D721Med (cell line): ENCODE measurements at regions not wholly inside any gene's neighbourhood (a gene's known extent, or its start where the extent isn't known, plus 50 kb on each side); places are given as distances from the start of the nearest gene placed in this dataset.
"Not testable (repeated sequence)": the region's sequence is repeated elsewhere in the genome, so short reads cannot be mapped to it uniquely, and the experiment has no call there.

Experiments
- DNase-seq: peaks from one replicate; pipeline ENCODE4 v3.0.0; 2011; ENCODE audit warnings: low spot score; ENCODE audit not compliant: insufficient read length
- FAIRE-seq: peaks from 2 replicates; lab custom pipeline; 2011; peaks lifted over from hg19 to GRCh38; lab: Jason Lieb, UNC
- TF ChIP-seq, protein P1 (sequence below): IDR thresholded peaks from 2 replicates; pipeline ENCODE4 v1.5.1; 2012; ENCODE audit warnings: mild to moderate bottlenecking, control low read depth; ENCODE audit not compliant: insufficient read depth; ENCODE audit errors: missing control alignments

- FAIRE-seq (no peak), DNase-seq (no peak)
- TF ChIP-seq, protein P1, sequence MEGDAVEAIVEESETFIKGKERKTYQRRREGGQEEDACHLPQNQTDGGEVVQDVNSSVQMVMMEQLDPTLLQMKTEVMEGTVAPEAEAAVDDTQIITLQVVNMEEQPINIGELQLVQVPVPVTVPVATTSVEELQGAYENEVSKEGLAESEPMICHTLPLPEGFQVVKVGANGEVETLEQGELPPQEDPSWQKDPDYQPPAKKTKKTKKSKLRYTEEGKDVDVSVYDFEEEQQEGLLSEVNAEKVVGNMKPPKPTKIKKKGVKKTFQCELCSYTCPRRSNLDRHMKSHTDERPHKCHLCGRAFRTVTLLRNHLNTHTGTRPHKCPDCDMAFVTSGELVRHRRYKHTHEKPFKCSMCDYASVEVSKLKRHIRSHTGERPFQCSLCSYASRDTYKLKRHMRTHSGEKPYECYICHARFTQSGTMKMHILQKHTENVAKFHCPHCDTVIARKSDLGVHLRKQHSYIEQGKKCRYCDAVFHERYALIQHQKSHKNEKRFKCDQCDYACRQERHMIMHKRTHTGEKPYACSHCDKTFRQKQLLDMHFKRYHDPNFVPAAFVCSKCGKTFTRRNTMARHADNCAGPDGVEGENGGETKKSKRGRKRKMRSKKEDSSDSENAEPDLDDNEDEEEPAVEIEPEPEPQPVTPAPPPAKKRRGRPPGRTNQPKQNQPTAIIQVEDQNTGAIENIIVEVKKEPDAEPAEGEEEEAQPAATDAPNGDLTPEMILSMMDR: peak; percentile 28
Observed at GRCh38 chr17:77049440-77049839, 91.3 kb upstream of the SEC14L1 start.

DNA sequence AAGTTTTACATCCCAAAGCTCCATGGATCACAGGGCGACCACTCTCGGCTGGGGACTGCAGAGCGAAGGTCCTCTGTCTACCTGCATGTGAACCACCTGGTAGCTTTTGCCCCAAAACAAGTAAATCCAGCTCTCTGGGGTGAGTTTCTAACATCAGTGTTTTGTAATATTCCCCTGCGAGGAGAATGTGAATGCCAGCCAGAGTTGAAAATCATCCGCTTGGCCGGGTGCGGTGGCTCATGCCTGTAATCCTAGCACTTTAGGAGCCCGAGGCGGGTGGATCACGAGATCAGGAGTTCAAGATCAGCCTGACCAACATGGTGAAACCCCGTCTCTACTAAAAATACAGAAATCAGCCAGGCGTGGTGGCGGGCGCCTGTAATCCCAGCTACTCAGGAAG lies 89.9 kb upstream of the SEC14L1 start:
- not testable (repeated sequence) for DNase-seq

DNA sequence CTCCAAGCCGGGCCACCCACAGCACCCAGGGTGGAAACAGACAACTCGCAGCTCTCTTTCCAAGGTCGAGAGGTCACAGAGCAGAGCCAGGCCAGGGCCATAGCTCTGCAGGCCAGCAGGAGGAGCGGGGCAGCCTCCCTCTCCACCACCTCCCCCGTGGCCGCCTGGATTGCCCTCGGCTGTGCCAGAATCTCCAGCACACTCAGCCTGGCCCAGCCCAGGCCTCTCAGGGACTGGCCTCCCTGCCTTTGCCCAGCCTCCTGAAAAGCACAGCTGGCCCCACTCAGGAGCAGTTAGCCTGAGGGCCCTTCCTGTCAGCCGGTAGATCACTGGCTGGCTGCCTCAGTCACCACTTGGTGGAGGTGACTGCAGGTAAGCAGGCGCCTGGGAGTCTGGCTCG lies 85.8 kb upstream of the SEC14L1 start:
- TF ChIP-seq, protein P1: no peak
- no peak for DNase-seq
- FAIRE-seq: no peak

More for the DNA sequence above, 89.9 kb upstream of the SEC14L1 start:
- FAIRE-seq: not testable (repeated sequence)

GRCh38 chr17:77055453-77055852 lies 85.3 kb upstream of the SEC14L1 start:
- FAIRE-seq (no peak), DNase-seq (no peak)
- TF ChIP-seq, protein P1: no peak

DNA sequence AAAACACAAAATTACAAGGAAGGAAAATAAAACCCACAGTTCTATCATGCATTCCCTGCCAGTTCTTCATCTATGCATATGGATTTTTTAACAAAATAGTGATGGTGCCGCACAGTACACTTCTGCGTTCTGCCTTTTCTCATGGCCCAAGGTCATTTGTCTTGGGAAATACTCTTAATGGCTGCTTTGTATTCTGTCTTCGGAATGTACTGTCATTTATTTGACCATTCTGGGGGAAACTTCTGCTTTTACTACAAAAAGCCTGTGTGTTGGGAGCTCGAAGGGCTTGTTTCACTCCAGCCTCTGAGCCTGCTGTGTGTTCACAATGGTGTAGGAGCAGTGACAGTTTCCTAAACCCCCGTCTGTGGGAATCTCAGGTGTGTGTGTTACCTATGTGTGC lies 82.8 kb upstream of the SEC14L1 start:
- DNase-seq (no peak), FAIRE-seq (no peak)
- TF ChIP-seq, protein P1: no peak

- TF ChIP-seq, protein P1: no peak
- no peak for DNase-seq
- no peak for FAIRE-seq
Observed at GRCh38 chr17:77061669-77062068, 79.1 kb upstream of the SEC14L1 start.

- DNase-seq (no peak), FAIRE-seq (no peak)
- TF ChIP-seq, protein P1: no peak
Observed at GRCh38 chr17:77064598-77064997, 76.2 kb upstream of the SEC14L1 start.

- TF ChIP-seq, protein P1: no peak
- DNase-seq (no peak), FAIRE-seq (no peak)
Observed at GRCh38 chr17:77066165-77066564, 74.6 kb upstream of the SEC14L1 start.
